HL-60/S4 treated with phorbol 12-myristate 13-acetate at 8.2 ng/mL for 4 days and 3 days (cell line): ENCODE measurements at regions not wholly inside any gene's neighbourhood (a gene's known extent, or its start where the extent isn't known, plus 50 kb on each side); places are given as distances from the start of the nearest gene placed in this dataset.

Experiments
- in situ Hi-C: fragments of 300-500 bp; cut with MboI; formaldehyde crosslinking; loops from 2 replicates; pipeline ENCODE4 v1.15.0; 2022; ENCODE audit warnings: low sequenced_read_pairs

- in situ Hi-C loops = no loop called here
Measured at GRCh38 chr1:184919892-184920291, 54.4 kb downstream of the NIBAN1 start.

- in situ Hi-C loops = no loop called here
Measured at GRCh38 chr1:184915463-184916090, 58.7 kb downstream of the NIBAN1 start.

- in situ Hi-C loops = no loop called here
Measured at GRCh38 chr1:184914149-184914548, 60.2 kb downstream of the NIBAN1 start.

GRCh38 chr1:184912392-184912791 is 61.9 kb downstream of the NIBAN1 start:
- in situ Hi-C loops = no loop called here

- in situ Hi-C loops = no loop called here
Measured at GRCh38 chr1:184911830-184912229, 62.5 kb downstream of the NIBAN1 start.

- in situ Hi-C loops = no loop called here
Measured at GRCh38 chr1:184911103-184911745, 63.1 kb downstream of the NIBAN1 start.

GRCh38 chr1:184910691-184911091 is 63.6 kb downstream of the NIBAN1 start:
- in situ Hi-C loops = no loop called here

- in situ Hi-C loops = no loop called here
Measured at GRCh38 chr1:184910005-184910404, 64.3 kb downstream of the NIBAN1 start.

GRCh38 chr1:184909019-184909418 is 65.3 kb downstream of the NIBAN1 start:
- in situ Hi-C loops = no loop called here

- in situ Hi-C loops = no loop called here
Measured at GRCh38 chr1:184908506-184908905, 65.8 kb downstream of the NIBAN1 start.

- in situ Hi-C loops = no loop called here
Measured at GRCh38 chr1:184907500-184907899, 66.8 kb downstream of the NIBAN1 start.

- in situ Hi-C loops = no loop called here
Measured at GRCh38 chr1:184906761-184907160, 67.5 kb downstream of the NIBAN1 start.

- in situ Hi-C loops = no loop called here
Measured at GRCh38 chr1:184905601-184906322, 68.5 kb downstream of the NIBAN1 start.

GRCh38 chr1:184903111-184903692 is 71.1 kb downstream of the NIBAN1 start:
- in situ Hi-C loops = no loop called here

- in situ Hi-C loops = no loop called here
Measured at GRCh38 chr1:184900507-184900906, 73.8 kb downstream of the NIBAN1 start.

- in situ Hi-C loops = no loop called here
Measured at GRCh38 chr1:184896000-184896399, 78.3 kb downstream of the NIBAN1 start.

- in situ Hi-C loops = no loop called here
Measured at GRCh38 chr1:184895086-184895485, 79.2 kb downstream of the NIBAN1 start.

GRCh38 chr1:184893695-184894094 is 80.6 kb downstream of the NIBAN1 start:
- in situ Hi-C loops = no loop called here

GRCh38 chr1:184892116-184892515 is 82.2 kb downstream of the NIBAN1 start:
- in situ Hi-C loops = no loop called here

GRCh38 chr1:184891440-184891839 is 82.9 kb downstream of the NIBAN1 start:
- in situ Hi-C loops = no loop called here

GRCh38 chr1:184890539-184890973 is 83.8 kb downstream of the NIBAN1 start:
- in situ Hi-C loops = no loop called here

- in situ Hi-C loops = no loop called here
Measured at GRCh38 chr1:184889902-184890301, 84.4 kb downstream of the NIBAN1 start.
